GM23338 (cell line): ENCODE measurements at regions not wholly inside any gene's neighbourhood (a gene's known extent, or its start where the extent isn't known, plus 50 kb on each side); places are given as distances from the start of the nearest gene placed in this dataset.

Experiments used
- CREB1 ChIP-seq: fragments of 250-450 bp; sonication (Bioruptor Pico); IDR thresholded peaks from 2 replicates; pipeline ENCODE4 v1.5.0; 2020; ENCODE audit warnings: low read depth, mild to moderate bottlenecking, moderate library complexity
- EZH2 ChIP-seq: fragments of 200-600 bp; sonication (generic); IDR thresholded peaks from one replicate; pipeline ENCODE4 v1.8.0; 2017; ENCODE audit warnings: antibody characterized with exemption, mild to moderate bottlenecking, low read depth; ENCODE audit not compliant: unreplicated experiment
- EZH2phosphoT487 ChIP-seq: fragments of 200-600 bp; sonication (generic); IDR thresholded peaks from one replicate; pipeline ENCODE4 v1.8.1; 2018; ENCODE audit warnings: antibody characterized with exemption; ENCODE audit not compliant: unreplicated experiment
- JUNB ChIP-seq: IDR thresholded peaks from one replicate; pipeline ENCODE4 v1.6.1; 2016; ENCODE audit warnings: antibody characterized with exemption; ENCODE audit not compliant: unreplicated experiment
- NANOG ChIP-seq: IDR thresholded peaks from 2 replicates; pipeline ENCODE4 v1.6.1; 2016; ENCODE audit warnings: antibody characterized with exemption, borderline replicate concordance
- POLR2AphosphoS5 ChIP-seq: IDR thresholded peaks from 2 replicates; pipeline ENCODE4 v1.6.1; 2016; ENCODE audit warnings: antibody characterized with exemption, low read depth
- STAT1 ChIP-seq: IDR thresholded peaks from one replicate; pipeline ENCODE4 v1.6.1; 2016; ENCODE audit warnings: antibody characterized with exemption; ENCODE audit not compliant: unreplicated experiment
- ZNF114 ChIP-seq: fragments of 250-450 bp; sonication (Bioruptor Pico); IDR thresholded peaks from 2 replicates; pipeline ENCODE4 v1.5.0; 2020; ENCODE audit warnings: mild to moderate bottlenecking, moderate library complexity
- ZNF331 ChIP-seq: fragments of 250-450 bp; sonication (Bioruptor Pico); IDR thresholded peaks from 2 replicates; pipeline ENCODE4 v1.5.0; 2020; ENCODE audit warnings: low read depth, mild to moderate bottlenecking, moderate library complexity
- TF ChIP-seq, protein P1 (sequence below): IDR thresholded peaks from one replicate; pipeline ENCODE4 v1.6.1; 2018; ENCODE audit warnings: antibody characterized with exemption; ENCODE audit not compliant: unreplicated experiment
- TF ChIP-seq, protein P2 (sequence below), 2 experiments: fragments of 200-600 bp in 1 of 2; sonication (generic) in 1 of 2; conservative IDR thresholded peaks; 2 replicates each; pipeline versions ENCODE4 v1.5.1 to v1.6.1; 2016 to 2017; ENCODE audit warnings: antibody characterized with exemption in 2 of 2, low read depth in 2 of 2, mild to moderate bottlenecking in 2 of 2, moderate library complexity in 1 of 2
- TF ChIP-seq, protein P3 (sequence below): IDR thresholded peaks from 2 replicates; pipeline ENCODE4 v1.6.1; 2016; ENCODE audit warnings: antibody characterized with exemption
- TF ChIP-seq, protein P4 (sequence below): fragments of 250-450 bp; sonication (Bioruptor Pico); IDR thresholded peaks from 2 replicates; pipeline ENCODE4 v1.5.0; 2020; ENCODE audit warnings: mild to moderate bottlenecking, moderate library complexity

DNA sequence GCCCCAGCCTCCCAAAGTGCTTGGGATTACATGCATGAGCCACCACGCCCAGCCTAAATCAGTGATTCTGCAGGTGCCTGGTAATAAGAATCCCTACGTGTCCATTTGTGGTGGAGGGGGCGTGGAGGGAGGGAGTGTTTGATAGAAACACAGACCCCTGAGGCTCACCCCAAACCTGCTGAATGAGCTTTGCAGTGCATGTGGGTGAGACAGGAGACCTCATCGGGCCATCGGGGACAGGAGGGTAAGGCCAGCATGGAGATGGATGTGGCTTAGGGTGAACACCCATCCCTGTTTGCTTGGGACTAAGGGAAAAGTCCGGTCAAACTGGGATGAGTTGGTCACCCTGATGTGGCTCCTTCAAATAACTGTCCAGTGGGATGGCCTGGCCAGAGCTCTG, 71.3 kb upstream of the ALX4 start:
- TF ChIP-seq ZNF331 (CRISPR knock-in tag): no peak
- no peak for TF ChIP-seq EZH2phosphoT487
- no peak for TF ChIP-seq POLR2AphosphoS5
- TF ChIP-seq, protein P1, sequence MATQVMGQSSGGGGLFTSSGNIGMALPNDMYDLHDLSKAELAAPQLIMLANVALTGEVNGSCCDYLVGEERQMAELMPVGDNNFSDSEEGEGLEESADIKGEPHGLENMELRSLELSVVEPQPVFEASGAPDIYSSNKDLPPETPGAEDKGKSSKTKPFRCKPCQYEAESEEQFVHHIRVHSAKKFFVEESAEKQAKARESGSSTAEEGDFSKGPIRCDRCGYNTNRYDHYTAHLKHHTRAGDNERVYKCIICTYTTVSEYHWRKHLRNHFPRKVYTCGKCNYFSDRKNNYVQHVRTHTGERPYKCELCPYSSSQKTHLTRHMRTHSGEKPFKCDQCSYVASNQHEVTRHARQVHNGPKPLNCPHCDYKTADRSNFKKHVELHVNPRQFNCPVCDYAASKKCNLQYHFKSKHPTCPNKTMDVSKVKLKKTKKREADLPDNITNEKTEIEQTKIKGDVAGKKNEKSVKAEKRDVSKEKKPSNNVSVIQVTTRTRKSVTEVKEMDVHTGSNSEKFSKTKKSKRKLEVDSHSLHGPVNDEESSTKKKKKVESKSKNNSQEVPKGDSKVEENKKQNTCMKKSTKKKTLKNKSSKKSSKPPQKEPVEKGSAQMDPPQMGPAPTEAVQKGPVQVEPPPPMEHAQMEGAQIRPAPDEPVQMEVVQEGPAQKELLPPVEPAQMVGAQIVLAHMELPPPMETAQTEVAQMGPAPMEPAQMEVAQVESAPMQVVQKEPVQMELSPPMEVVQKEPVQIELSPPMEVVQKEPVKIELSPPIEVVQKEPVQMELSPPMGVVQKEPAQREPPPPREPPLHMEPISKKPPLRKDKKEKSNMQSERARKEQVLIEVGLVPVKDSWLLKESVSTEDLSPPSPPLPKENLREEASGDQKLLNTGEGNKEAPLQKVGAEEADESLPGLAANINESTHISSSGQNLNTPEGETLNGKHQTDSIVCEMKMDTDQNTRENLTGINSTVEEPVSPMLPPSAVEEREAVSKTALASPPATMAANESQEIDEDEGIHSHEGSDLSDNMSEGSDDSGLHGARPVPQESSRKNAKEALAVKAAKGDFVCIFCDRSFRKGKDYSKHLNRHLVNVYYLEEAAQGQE: no peak
- no peak for TF ChIP-seq EZH2
- TF ChIP-seq, protein P2, sequence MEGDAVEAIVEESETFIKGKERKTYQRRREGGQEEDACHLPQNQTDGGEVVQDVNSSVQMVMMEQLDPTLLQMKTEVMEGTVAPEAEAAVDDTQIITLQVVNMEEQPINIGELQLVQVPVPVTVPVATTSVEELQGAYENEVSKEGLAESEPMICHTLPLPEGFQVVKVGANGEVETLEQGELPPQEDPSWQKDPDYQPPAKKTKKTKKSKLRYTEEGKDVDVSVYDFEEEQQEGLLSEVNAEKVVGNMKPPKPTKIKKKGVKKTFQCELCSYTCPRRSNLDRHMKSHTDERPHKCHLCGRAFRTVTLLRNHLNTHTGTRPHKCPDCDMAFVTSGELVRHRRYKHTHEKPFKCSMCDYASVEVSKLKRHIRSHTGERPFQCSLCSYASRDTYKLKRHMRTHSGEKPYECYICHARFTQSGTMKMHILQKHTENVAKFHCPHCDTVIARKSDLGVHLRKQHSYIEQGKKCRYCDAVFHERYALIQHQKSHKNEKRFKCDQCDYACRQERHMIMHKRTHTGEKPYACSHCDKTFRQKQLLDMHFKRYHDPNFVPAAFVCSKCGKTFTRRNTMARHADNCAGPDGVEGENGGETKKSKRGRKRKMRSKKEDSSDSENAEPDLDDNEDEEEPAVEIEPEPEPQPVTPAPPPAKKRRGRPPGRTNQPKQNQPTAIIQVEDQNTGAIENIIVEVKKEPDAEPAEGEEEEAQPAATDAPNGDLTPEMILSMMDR (conservative IDR thresholded peaks at IDR 0.05; ENCODE audit: low read depth in 2 of 2): no peak
- TF ChIP-seq, protein P3, sequence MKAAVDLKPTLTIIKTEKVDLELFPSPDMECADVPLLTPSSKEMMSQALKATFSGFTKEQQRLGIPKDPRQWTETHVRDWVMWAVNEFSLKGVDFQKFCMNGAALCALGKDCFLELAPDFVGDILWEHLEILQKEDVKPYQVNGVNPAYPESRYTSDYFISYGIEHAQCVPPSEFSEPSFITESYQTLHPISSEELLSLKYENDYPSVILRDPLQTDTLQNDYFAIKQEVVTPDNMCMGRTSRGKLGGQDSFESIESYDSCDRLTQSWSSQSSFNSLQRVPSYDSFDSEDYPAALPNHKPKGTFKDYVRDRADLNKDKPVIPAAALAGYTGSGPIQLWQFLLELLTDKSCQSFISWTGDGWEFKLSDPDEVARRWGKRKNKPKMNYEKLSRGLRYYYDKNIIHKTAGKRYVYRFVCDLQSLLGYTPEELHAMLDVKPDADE: no peak
- TF ChIP-seq JUNB: no peak
- no peak for TF ChIP-seq CREB1
- TF ChIP-seq NANOG: no peak
- no peak for TF ChIP-seq STAT1
- TF ChIP-seq ZNF114 (CRISPR knock-in tag): no peak
- TF ChIP-seq, protein P4, sequence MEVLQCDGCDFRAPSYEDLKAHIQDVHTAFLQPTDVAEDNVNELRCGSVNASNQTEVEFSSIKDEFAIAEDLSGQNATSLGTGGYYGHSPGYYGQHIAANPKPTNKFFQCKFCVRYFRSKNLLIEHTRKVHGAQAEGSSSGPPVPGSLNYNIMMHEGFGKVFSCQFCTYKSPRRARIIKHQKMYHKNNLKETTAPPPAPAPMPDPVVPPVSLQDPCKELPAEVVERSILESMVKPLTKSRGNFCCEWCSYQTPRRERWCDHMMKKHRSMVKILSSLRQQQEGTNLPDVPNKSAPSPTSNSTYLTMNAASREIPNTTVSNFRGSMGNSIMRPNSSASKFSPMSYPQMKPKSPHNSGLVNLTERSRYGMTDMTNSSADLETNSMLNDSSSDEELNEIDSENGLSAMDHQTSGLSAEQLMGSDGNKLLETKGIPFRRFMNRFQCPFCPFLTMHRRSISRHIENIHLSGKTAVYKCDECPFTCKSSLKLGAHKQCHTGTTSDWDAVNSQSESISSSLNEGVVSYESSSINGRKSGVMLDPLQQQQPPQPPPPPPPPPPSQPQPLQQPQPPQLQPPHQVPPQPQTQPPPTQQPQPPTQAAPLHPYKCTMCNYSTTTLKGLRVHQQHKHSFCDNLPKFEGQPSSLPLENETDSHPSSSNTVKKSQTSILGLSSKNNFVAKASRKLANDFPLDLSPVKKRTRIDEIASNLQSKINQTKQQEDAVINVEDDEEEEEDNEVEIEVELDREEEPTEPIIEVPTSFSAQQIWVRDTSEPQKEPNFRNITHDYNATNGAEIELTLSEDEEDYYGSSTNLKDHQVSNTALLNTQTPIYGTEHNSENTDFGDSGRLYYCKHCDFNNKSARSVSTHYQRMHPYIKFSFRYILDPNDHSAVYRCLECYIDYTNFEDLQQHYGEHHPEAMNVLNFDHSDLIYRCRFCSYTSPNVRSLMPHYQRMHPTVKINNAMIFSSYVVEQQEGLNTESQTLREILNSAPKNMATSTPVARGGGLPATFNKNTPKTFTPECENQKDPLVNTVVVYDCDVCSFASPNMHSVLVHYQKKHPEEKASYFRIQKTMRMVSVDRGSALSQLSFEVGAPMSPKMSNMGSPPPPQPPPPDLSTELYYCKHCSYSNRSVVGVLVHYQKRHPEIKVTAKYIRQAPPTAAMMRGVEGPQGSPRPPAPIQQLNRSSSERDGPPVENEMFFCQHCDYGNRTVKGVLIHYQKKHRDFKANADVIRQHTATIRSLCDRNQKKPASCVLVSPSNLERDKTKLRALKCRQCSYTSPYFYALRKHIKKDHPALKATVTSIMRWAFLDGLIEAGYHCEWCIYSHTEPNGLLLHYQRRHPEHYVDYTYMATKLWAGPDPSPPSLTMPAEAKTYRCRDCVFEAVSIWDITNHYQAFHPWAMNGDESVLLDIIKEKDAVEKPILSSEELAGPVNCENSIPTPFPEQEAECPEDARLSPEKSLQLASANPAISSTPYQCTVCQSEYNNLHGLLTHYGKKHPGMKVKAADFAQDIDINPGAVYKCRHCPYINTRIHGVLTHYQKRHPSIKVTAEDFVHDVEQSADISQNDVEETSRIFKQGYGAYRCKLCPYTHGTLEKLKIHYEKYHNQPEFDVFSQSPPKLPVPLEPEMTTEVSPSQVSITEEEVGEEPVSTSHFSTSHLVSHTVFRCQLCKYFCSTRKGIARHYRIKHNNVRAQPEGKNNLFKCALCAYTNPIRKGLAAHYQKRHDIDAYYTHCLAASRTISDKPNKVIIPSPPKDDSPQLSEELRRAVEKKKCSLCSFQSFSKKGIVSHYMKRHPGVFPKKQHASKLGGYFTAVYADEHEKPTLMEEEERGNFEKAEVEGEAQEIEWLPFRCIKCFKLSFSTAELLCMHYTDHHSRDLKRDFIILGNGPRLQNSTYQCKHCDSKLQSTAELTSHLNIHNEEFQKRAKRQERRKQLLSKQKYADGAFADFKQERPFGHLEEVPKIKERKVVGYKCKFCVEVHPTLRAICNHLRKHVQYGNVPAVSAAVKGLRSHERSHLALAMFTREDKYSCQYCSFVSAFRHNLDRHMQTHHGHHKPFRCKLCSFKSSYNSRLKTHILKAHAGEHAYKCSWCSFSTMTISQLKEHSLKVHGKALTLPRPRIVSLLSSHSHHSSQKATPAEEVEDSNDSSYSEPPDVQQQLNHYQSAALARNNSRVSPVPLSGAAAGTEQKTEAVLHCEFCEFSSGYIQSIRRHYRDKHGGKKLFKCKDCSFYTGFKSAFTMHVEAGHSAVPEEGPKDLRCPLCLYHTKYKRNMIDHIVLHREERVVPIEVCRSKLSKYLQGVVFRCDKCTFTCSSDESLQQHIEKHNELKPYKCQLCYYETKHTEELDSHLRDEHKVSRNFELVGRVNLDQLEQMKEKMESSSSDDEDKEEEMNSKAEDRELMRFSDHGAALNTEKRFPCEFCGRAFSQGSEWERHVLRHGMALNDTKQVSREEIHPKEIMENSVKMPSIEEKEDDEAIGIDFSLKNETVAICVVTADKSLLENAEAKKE: no peak
